ENCODE measurements at regions not wholly inside any gene's neighbourhood (a gene's known extent, or its start where the extent isn't known, plus 50 kb on each side); places are given as distances from the start of the nearest gene placed in this dataset.
"Not testable (repeated sequence)": the region's sequence is repeated elsewhere in the genome, so short reads cannot be mapped to it uniquely, and the experiment has no call there.

DNA sequence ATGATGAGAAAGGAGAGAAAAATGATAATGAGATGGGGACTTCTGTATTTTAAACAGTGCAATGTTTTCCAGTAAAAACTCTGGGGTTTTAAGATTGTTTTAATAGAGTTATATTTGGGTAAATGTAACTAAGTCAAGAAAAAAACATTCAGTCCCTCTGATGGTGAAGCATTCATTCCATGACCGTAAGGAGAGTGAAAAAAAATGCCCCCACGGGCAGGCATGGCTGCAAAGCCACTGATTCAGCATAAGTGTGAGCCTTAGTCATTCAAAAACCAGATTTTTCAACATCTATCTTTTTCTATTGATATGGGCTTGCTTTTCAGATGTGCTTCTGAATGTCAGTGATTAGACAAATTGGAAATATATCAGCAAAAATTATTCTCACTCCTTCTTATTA lies 957.8 kb downstream of the SLC4A3 start:
- DNase-seq, result no peak

- DNase-seq, result no peak
These were observed 959.6 kb downstream of the SLC4A3 start for GRCh38 chr2:220586980-220587530.

DNA sequence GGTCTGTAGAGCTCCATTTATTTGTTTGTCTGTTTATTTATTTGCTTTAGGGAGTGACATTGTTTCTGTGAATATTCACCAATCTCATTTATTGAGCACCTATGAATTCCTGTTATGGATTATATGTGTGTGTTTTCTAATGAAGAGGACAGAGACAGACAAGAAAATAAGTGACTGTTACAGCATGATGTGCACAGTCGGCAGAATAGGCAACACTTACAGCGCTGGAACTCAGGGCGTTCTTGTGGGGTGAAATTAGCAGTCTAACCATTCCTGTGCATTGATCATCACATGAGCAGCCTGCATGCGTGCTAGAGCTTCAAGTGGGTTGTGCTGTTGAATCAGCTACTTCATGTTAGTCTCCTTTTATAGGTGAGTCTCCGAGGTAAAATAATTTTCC lies 960.7 kb downstream of the SLC4A3 start:
- no peak for DNase-seq

DNA sequence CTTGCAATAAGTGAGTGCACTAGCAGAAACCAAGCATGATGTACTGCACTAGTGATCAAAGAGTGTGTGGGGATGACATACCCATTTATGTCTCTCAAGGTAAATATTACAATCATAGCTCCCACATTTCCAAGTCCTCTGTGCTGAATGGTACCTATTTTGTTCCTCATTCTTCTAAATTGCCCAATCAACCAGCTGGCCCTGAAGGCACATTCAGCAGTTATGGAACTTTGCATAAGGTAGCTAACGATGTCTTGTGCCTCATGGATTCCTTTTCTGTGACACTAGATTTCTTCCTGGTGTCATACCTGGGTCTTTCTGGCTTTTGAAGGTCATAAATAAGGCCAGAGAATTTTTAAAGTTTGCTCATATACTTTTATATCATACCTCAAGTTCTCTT lies 963.0 kb downstream of the SLC4A3 start:
- DNase-seq, result no peak

DNA sequence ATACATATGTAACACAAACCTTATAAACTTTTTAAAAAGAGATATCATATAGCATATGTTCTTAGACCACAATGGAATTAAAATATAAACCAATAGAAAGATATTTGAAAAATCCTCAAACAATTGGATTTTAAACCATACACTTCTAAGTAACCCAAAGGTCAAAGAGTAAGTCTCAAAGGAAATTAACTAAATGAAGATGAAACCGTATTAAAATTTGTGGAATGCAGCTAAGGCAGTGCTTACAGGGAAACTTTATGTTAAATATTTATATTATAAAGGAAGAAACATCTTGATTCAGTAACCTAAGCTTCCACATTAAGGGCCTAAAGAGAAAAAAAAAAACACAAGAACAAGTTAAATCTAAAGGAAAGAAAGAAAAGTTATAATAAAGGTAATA lies 966.1 kb downstream of the SLC4A3 start:
- no peak for DNase-seq

DNA sequence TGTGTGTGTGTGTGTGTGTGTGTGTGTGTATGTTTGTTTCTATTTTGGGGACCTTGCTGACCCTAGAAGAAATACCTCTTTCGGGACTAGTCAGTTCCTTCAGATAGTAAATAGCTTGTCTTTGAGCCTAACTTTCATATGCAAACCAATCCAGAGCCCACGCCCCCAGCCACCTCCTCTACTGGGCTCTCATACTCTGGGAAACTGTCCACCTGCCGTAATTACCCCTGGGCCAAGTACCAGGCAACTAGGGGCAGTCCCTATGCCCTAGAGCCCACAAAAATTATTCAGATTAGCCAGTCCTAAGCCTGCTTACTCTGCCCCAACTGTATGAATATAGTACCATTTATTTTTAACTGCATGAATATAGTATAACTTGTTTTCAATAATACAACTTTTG lies 970.4 kb downstream of the EPHA4 start:
- no peak for DNase-seq

GRCh38 chr2:220613004-220613403 lies 959.1 kb downstream of the EPHA4 start:
- not testable (repeated sequence) for DNase-seq

GRCh38 chr2:220614064-220614463 lies 958.0 kb downstream of the EPHA4 start:
- no peak for DNase-seq

GRCh38 chr2:220619525-220620220 lies 952.4 kb downstream of the EPHA4 start:
- DNase-seq, result no peak

- no peak for DNase-seq
These were observed 945.5 kb downstream of the EPHA4 start for GRCh38 chr2:220626603-220627002.

DNA sequence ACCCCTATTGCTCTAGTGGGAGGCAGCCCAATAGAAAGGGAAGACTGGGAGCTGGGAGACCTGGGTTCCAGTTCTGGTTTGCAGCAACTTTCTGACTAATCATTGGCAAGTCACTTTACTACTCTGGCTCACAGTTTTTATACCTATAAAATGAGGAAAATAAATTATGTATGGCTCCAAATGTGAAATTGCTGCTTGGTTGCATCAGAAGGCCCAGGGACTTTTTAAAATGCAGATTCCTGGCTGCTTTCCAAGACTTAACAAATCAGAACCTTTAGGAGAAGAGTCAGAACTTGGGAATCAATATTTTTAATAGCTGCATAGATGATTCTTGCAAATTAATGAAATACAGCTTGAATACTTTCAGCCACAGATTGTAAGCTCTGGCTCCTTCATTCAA lies 943.9 kb downstream of the EPHA4 start:
- no peak for DNase-seq

DNA sequence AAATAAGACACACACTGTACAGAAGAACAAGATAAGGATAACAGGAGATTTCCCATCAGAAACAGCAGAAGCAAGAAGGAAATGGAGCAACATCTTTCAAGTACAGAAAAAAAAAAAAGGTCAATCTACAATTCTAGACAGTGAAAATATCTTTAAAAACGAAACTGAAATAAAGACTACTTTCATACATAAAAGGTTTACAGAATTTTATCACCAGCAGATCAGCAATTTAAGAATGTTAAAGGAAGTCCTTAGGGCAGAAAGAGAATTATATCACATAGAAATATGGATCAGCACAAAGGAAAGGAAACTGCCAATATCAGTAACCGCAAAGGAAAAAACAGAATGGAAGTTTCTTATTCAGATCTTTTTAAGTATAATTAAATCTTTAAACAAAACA lies 931.0 kb downstream of the EPHA4 start:
- no peak for DNase-seq

GRCh38 chr2:220646424-220646823 lies 925.7 kb downstream of the EPHA4 start:
- DNase-seq, result no peak

- no peak for DNase-seq
These were observed 923.5 kb downstream of the EPHA4 start for GRCh38 chr2:220648628-220649027.

GRCh38 chr2:220653776-220654175 lies 918.3 kb downstream of the EPHA4 start:
- no peak for DNase-seq

DNA sequence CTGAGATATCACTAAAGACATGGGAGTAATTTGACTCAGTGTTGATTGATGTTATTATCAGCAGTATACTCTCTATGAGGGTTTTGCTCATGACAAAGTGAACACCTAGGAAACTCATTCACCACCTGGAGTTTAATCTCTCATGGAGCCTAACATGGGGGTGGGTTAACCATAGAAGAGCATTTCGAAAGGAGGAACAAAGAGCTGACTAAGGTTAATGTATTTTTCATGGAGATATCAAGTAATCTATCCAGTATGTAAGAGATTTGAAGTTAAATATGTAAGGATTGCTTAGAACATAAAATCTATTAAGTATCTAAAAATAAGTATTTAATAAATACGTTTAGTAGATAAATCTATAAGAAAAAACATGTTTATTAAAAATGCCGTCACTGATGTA lies 917.8 kb downstream of the EPHA4 start:
- DNase-seq, result no peak

DNA sequence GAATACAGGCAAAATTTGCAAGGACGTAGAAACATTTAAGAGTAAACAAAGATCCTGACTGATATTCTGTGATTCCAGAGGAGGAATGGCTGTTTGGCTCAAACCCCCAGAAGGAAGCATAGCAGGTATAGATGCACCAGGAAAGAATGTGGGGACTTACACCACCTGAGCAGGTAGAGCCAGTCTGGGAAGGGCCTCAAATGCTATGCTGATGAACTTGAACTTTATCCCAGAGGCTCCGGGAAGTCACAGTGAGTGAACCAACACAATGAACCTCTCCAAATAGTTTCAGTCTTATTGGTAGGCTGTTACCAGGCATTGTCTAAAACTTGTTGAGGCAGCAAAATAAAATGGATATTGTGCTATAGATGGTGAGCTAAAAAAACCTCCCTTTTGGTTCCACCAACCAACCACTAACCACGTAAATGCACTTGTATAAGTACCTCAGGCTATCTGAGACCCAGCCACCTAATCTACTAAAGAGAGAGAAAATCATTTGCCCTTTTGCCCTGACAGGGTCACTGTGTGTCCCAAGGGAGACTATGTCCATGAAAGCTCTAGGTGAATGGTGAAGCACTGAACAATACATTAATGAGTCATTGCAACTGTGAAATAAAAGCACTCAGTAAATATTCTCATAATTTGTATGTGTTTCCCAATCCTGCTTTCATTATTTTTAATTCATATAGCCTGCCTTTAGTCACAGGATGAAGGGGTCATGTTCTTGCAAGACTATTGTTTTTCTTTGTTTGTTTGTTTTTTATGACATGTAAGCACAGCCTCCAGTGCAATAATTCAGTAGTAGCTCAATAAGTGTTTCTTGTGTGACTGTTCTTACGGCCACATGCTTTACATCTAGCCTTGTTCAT lies 911.6 kb downstream of the EPHA4 start:
- no peak for DNase-seq

DNA sequence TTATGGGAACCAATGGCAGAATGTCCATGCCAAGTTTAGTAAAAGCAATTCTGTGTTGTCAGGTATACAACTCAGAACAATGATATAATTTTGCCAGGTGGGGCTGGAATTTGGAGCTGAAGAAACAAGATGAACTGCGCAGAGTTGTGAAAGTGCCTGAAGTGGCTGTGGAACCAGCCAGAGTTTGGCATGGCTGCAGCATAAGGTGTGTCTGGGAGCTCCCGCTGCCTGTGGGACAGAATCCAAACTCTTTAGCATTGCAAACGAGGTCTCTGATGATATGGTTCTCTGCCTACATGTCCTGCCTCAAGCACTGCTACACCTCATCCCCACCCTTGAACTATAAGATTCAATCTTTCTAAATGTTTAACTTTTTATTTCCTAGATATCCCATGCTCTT lies 909.7 kb downstream of the EPHA4 start:
- DNase-seq, result no peak

- no peak for DNase-seq
These were observed 909.0 kb downstream of the EPHA4 start for GRCh38 chr2:220663065-220663464.

- no peak for DNase-seq
These were observed 907.6 kb downstream of the EPHA4 start for GRCh38 chr2:220664272-220665107.

- no peak for DNase-seq
These were observed 907.0 kb downstream of the EPHA4 start for GRCh38 chr2:220665108-220665471.

- no peak for DNase-seq
These were observed 902.8 kb downstream of the EPHA4 start for GRCh38 chr2:220669324-220669723.

- no peak for DNase-seq
These were observed 901.6 kb downstream of the EPHA4 start for GRCh38 chr2:220670511-220670910.
